ENCODE measurements at regions not wholly inside any gene's neighbourhood (a gene's known extent, or its start where the extent isn't known, plus 50 kb on each side); places are given as distances from the start of the nearest gene placed in this dataset.

DNA sequence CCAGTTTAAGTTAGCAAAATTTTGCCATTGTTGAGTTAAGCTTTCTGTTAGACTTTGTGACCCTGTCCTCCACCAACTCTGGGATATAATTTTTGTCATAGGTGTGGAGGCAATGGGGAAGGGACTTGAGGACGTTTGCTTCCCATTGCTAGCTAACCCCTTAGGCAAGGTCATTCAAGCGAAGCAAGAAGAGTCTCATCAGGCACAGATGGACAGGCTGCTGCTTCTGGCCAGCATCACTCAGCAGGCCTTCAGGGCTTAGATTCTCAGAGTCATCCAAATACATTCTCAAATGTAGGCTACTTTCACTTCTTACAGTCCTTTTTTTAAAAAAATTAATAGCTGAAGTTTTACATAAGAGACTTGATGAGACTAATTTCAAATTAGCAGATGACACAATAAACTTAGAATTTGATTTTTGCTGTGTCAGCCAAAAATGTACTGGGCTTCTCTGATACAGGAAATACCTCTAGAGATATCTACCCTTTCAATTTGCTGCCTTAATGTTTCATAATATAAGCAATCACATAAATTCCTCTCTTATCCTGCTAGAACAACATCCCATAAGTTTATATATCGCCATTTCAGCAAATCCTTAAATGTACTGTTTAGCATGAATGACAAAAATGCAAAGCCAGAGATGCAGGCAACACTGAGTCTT lies 875.2 kb downstream of the FLRT2 start:
- TF ChIP-seq POLR2A (IDR thresholded peaks at IDR 0.05) = no peak
- TF ChIP-seq, protein P1, sequence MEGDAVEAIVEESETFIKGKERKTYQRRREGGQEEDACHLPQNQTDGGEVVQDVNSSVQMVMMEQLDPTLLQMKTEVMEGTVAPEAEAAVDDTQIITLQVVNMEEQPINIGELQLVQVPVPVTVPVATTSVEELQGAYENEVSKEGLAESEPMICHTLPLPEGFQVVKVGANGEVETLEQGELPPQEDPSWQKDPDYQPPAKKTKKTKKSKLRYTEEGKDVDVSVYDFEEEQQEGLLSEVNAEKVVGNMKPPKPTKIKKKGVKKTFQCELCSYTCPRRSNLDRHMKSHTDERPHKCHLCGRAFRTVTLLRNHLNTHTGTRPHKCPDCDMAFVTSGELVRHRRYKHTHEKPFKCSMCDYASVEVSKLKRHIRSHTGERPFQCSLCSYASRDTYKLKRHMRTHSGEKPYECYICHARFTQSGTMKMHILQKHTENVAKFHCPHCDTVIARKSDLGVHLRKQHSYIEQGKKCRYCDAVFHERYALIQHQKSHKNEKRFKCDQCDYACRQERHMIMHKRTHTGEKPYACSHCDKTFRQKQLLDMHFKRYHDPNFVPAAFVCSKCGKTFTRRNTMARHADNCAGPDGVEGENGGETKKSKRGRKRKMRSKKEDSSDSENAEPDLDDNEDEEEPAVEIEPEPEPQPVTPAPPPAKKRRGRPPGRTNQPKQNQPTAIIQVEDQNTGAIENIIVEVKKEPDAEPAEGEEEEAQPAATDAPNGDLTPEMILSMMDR (IDR thresholded peaks at IDR 0.05) = no peak

Measured in right lobe of liver (tissue), 4 donors.